Inferior parietal cortex (tissue), 1 donor: ENCODE measurements at regions not wholly inside any gene's neighbourhood (a gene's known extent, or its start where the extent isn't known, plus 50 kb on each side); places are given as distances from the start of the nearest gene placed in this dataset.

ENCODE experiments used
- DNase-seq: peaks from one replicate; pipeline ENCODE4 v3.0.0-alpha.2; 2016; ENCODE audit errors: extremely low spot score

DNA sequence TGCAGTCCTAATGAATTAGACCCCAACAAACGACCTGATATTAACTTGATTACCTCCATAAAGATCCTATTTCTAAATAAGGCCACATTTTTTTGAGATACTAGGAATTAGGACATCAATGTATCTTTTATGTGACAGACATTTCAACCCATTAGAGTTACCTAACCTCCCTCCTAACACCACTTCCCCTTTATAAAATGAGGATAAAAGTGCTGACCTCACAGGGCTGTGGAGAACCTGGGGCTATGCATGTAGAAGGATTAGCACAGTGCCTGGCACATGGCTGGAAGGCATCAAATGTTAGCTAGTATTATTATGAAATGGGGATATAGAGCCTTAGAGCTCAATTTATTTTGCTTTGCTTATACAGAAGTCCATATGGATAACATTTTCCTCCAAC lies 53.5 kb upstream of the LRRN1 start:
- DNase-seq = no peak

DNA sequence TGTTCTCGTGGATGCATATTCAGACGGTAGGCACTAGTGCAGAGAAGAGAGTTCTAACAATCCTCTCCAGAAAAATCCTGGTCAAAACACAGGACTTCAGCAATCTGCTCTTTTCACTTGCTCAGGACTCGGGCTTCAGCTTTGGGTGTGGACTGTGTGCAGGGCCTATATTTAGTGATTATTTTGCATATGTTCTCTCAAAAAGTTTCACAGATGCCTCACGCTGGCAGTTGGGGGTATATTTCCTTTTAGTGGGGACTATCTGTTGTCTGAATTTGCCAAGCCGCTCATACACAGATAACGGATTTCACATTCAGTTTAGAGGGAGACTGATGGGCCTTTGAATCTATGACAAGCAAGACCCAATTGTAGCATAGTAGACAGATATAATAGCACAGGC lies 54.4 kb upstream of the LRRN1 start:
- DNase-seq = no peak

DNA sequence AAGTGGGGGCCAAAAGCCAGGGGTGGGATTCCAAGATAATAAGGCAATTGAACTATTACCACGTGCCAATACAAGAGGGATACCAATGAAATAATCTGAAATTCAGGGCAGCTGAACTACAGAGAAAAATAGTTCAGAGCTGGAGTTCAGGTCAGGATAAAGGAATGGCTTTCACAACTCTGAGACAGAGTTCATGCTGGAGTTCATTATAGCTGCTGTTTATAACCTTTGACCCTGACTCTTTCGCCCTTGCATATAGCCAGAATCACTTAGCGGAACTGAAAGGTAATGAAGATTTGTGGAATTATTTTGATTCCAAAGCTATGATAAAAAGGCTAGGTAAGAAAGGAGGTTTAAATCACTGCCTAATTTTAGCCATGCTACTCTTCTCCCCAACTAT lies 55.5 kb upstream of the LRRN1 start:
- no peak for DNase-seq

DNA sequence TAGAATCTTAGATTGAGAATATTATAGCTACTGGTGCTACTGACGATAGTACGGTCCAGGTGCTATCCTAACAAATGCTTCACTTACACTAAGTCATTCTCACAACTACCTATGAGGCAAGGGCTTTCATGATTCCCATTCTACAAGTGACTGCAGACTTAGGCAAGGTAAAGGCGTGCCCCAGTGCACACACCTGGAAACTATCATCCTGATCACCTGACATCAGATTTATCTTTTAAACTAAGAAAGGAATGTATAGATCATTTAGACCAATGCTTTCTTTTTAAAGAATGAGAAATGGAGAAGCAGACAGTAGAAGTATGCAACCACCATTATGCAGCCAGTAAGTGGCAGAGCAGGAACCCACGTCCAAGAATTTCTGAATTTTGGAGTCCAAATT lies 59.2 kb upstream of the LRRN1 start:
- DNase-seq = no peak

DNA sequence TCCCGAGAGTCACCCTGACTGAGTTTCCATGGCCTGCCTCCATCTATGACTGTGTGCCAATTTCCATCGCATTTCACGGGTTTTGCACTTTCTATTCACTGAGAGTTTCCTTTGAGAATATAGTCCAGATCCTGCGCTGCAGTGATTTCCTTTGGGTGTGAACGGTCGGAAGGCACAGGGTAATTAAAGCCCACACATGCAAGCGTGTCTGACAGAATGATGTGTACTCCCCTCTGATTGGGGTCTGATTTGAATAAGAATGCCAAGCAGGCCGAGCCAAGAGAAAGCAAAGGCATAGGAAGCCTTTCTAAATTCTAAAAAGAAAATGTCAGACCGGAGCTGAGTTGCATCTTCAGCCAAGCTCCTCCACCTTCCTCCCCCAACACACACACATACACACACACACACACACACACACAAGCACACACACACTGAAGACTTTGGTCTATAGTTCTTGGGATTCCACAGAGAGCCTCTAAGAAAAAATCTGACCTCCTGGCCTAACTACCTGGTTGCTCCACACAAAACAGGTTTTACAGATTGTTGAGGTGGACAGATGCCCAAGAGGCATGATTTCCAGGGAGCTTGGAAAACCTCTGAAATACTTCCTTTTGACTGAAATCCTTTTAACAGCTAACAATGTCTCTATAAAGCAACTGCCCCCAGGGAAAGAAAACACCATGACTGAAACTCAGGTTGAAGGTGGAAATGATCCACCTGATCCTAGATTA lies 59.7 kb upstream of the LRRN1 start:
- DNase-seq = no peak

DNA sequence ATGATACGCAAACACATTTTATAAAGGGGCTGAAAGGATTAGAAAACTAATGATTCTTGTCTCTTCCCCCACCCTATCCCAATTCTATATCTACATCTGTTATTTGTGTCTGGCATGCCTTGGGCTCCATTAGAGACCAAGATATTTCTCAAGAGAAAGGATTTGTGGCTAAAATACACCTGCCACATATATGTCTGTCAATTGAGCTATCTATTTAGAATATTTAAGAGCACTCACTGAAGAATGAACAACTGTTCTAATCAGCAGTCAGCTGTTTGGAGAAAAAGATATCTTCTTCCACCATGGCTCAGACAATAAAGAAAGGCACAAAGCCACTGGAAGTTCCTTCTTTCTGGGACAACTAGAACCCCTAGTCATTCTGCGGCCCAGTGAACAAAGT lies 61.7 kb upstream of the LRRN1 start:
- no peak for DNase-seq

DNA sequence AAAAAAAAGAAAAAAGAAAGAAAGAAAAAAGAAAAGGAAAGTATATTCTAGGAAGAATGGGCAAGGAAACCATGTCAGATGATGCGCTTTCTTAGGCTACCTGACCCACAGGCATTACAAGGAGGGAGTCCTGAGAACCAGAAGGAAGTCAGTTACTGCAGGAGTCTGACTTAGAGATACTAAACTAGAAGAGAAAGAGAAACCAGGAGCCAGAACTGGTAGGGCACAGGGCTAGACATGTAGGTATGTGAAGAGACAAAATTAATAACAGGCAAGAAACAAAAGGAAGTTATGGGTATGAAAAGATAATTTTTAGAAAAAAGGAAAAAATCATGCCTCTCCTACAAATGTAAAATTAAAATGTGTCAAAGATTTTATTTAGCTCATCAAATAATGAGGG lies 63.3 kb upstream of the LRRN1 start:
- DNase-seq = no peak

DNA sequence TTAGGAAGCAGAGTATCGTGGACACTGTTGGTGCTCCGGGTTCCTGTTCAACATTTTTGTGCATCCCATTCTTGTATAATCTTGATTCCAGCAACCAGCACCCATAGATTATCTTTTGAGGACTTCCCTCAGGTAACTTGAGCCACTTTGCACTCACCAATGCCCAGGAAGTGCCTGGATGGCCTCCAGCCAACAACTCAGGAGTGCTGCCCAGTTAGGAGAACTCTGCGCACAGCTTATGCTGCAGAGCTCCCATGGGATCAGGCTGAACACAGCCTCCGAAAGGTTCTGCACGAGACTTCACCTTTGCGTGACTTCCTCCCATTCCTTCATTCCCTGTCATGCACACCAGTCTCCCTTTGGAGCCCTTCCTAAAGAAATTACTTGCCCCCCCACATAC lies 64.3 kb upstream of the LRRN1 start:
- no peak for DNase-seq

DNA sequence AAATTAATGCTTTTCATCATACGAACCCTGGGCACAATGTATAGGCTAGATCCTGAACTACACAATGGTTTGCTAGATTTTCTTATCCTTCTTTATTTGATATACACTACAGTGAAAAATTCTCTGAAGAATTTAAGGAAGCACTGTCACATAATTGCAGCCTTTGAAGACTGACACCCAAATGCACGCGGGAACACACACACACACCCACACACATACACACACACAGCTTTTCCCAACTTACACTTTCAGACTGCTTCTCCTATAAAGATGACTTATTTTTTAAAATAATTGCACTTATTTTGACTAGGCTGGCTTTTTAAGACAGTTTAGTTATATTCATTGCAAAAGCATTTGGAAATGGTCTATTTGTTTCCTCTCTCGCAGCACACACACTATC lies 70.0 kb upstream of the LRRN1 start:
- DNase-seq = no peak

DNA sequence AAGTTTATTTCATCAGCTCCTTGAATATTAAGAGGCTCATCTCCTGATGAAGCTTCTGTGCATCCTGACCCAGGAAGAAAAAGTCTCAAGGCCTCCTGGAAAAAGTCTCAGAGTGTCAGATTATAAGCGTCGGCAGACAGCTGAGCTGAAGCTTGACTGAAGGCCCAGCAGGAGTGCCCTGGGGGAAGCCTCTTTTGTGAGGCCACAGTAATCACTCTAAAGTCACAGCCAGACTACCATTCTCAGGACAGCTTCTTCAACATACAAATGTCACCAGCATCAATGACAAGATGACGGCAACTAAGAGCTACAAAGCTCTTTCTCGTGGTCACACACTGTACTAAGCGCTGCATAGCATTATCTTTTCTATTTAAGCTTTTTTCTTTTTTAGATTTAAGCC lies 72.7 kb upstream of the LRRN1 start:
- DNase-seq = no peak

DNA sequence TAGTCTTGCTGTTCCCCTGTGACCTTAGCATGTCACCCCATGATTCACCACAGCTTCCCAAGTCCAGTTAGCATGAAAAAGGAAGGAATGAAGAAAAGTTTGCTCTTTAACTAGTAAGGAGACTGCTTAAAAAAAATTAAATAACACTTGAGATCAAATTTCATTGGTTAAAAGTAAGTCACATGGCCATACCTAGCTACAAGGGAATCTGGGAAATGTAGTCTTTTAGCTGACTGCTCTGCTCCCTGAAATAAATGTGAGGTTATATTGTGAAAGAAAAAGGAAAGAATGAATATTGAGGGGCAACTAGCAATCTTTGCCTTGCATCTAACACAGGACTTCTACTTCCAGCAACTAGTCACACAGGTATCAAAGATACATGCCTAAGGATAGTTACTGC lies 84.7 kb upstream of the LRRN1 start:
- DNase-seq = no peak

DNA sequence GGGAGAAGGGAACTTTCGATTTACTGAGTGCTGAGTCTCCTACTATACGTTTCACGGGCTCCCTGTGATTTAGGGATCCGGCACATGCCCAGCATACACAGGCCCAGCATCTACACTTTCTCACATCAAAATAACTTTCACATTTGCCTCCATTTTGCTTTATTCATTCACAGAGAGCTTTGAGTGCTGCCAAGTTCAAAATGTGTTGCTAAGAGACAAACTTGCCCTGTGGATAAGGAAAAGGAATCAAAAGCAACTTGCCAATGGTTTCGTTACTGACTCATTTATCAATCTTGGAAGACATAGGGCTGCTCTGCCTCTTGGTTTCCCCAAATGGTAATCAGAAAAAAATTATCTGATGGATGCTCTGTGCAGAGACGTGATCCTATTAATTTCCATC lies 86.3 kb upstream of the LRRN1 start:
- DNase-seq = no peak

DNA sequence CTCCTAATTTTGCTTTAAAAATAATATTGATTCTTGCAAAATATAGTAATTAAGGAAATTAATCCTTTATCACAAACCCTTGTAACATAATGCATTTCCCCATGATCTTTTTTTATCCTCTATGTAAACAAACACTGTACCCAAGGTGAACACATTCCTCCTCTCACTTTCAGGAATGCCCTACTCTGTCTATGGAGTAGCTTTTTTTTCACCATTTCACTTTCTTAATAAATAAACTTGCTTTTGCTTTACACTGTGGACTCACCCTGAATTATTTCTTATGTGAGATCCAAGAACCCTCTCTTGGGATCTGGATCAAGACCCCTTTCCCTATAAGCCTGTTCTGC lies 90.5 kb upstream of the LRRN1 start:
- no peak for DNase-seq

DNA sequence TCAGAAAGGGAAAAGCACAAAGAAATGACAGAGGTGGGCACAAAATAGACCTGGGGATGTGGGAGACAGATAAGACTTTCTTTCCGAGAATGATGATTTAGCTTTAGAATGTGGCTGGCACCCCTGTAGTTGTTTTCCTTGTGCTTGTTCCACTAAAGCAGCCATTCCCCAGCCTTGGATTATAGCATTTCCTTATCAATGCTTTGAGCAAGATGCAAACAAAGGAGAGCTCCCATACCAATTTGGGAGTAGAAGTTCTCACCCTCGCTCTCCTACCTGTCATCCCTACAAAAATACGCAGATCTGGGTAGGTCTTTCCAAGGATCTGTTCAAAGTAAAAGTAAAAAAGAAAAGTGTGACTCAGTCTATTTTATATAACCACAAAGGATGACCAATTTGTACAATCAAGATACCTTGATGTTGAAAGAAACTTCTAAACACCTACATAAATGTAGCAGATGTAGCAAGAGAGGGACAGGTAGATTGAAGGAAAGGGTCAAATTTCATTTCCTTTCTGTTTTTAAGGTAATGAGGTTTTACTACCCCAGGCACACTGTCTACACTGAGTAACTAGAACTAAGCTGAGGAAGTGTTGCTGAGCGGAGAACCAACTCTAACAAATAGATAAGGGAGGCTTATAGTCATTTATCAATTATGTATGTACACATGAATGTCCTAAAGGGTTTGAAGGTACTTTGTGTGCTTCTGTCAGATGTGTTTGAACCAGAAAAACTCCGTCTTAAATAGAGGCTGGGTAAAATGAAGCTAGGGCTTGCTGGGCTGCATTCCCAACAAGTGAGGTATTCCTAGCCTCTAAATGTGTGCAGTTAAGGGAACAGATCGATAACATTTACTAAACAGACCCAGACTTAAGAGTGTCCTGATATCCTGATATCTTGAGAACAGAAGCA lies 91.1 kb upstream of the LRRN1 start:
- DNase-seq = no peak

DNA sequence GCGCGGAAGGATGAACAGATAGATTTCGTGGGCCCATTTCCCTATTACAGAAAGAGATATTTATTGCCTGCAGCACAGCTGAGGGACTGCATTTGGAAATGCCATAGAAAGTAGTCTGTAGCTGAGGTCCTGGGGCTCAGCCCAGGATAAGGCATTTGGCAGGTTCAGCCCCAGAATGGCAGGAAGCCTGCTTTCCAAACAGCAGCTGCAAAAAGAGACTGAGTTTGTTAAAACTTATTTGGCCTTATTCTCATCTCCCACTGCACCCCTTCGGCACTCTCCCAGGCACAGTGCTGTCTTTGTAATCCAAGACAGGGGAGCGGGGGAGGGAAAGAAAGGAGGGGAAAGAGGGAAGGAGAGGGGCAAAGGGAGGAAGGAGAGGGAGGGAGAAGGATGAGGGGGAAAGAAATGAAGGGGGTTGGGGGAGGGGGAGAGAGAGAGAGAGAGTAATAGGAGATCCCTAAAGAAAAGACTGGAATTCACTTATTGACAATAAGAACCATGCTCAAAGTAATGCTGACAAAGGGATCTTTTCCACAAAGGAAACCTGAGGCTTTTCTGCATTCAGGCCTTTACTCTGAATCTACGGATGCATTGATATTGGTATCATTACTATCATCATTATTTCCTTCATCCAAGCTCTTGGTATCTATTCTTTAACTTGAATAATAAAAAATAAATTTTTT lies 94.0 kb upstream of the LRRN1 start:
- DNase-seq = peak; percentile 21

DNA sequence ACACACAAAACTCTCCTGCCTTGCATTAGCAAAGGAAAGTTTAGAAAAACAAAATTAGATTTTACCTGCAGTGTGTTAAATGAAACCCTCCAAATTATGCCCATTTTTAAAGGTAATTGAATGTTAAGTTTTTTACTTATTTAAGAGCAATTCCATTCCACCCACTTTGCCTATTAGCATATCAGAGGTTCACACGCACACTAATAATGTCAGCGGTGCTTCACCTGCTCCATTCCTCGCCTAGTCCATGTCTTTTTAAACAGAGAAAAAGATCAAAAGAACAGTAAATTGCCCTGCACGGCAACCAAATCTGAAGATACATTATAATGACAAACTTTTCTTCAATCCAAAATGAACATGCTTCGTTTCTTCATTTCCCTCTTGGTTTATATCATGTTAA lies 97.3 kb upstream of the LRRN1 start:
- DNase-seq = no peak

DNA sequence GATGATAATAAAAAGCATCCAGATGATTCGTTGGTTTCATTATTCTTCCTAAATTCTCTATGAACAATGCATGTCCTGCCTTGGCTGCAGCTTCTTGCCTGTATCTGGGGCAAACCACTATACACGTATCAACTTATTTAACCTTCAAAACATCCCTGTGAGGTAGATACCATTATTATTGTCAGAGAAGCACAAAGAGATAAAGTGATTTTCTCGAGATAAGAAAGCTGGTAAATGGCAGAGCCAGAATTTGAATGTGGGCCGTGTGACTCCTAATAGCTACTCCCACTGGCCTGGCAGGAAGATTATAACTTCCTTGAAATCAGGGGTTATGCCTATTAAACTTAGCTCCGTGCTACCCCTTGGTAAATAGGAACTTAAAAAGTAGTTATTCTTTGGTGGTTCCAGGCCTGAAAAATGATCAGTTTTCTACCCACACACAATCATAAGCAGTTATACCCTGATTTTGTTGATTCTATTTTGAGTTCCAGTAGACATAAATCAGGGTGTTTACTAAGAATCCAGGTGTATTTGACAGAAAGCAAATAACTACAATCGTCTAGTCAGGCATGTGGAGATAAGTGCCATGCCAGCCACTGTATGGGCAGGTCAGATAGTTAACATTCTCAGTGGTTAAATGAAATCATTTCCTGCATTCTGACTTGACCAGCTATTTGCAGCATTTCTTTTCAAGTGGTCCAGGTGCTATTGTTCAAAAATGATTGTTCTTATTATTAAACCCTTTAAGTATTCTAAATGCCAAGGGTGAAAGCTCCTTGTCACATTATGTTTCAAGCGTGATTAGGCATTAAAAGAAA lies 99.2 kb upstream of the LRRN1 start:
- DNase-seq = no peak

DNA sequence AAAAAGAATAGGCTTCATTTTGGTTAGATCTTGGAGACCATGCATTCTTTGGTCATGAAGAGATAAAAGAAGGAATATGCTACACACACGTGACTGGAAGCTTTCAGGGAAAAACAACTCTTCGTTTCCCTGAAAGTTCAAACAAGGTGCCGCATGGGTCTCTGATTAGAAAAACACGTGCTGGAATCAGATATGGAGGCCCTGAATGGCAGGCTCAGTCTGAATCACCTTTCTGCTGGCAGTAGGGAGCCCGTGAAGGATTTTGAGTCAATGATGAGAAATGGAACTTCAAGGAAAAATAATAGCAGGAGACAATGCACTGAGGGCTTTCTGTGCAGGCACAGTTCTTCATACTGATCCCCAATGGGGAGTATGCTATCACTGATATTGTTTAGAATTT lies 99.8 kb upstream of the LRRN1 start:
- no peak for DNase-seq

DNA sequence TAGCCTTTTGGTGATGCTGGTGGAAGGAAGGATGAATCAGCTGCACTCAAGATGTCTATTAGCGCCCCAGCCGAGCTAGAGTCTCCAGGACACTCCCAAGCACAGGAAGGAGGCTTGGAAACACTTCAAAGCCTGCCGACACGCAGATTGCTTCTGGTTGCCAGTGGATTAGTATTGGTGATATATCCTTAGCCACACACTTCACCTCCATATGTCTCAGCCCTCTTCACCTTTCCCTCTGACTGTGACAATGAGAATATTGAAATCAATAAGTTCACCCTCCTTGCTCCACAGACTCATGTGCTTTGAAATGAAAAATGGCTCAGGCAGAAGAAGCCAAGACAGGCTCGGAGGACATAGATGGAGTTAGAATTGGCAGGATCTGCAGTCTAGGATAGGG lies 102.9 kb upstream of the LRRN1 start:
- DNase-seq = no peak

DNA sequence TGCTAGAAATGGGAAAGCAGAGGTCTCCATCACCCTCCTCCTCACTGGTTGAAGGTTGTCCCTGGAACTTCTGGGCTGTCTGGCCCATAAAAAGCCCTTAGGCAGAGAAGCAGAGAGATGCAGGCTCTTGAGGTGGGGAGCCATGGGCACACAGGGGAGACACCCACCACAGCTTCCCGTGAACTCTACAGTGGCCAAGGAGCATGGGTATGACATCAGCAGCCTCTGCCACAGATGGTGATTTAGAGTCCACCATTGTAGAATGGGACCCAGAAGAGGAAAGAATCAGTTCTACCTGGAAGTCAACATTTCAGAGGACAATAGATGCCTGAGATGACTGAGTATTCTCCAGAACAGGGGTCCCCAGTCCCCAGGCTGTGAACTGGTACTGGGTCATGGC lies 105.6 kb upstream of the LRRN1 start:
- no peak for DNase-seq

DNA sequence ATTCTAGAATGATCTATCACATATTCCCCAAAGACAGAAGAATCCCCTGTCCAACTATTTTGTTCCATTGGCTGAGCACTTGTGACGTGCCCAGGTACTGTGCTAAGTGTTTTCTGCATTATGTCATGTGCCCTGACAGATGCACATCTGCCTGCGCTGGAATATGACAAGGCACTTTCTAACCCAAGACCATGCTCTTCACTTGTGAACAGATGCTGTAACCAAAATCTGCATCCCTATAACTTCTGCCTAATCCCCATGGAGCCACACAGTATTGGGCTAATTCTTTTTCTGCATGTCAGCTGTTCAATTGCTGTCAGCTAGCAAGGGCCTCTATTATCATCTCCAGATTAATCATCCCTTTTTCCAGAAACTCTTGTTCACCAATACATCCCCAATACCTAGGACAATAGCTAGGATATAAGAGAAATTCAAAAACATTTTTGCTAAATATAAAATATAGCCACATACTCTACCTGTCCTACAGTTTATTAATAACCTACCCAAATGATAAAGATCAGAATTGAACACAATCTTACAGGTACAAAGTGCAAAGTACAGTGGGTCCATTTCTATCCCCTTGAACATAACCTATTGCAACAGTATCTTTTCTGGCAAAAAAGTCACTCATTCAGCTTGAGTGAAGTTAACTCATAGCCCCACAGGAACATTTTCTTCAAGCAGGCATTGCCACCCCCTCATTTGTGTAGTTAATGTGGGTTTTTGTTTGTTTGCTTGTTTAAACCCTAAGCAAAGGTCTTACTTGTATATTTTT lies 109.4 kb upstream of the LRRN1 start:
- DNase-seq = no peak
